ENCODE measurements at regions not wholly inside any gene's neighbourhood (a gene's known extent, or its start where the extent isn't known, plus 50 kb on each side); places are given as distances from the start of the nearest gene placed in this dataset.
"Not testable (repeated sequence)": the region's sequence is repeated elsewhere in the genome, so short reads cannot be mapped to it uniquely, and the experiment has no call there.

GRCh38 chr3:153551536-153552285 lies 389.7 kb downstream of the RAP2B start:
- no peaks in the 10 kb centered on the region for H3K27me3 ChIP-seq (replicated peaks)
- no peaks in the 10 kb centered on the region for H3K36me3 ChIP-seq (replicated peaks)
- in situ Hi-C loops (cut with HindIII; ENCODE audit: low pct_ligation_motif_present, low sequenced_read_pairs), result no loop called here
- H3K4me3 ChIP-seq (ENCODE audit: low read depth, low read length), result no peak overlapping the region
- TF ChIP-seq, protein P1, sequence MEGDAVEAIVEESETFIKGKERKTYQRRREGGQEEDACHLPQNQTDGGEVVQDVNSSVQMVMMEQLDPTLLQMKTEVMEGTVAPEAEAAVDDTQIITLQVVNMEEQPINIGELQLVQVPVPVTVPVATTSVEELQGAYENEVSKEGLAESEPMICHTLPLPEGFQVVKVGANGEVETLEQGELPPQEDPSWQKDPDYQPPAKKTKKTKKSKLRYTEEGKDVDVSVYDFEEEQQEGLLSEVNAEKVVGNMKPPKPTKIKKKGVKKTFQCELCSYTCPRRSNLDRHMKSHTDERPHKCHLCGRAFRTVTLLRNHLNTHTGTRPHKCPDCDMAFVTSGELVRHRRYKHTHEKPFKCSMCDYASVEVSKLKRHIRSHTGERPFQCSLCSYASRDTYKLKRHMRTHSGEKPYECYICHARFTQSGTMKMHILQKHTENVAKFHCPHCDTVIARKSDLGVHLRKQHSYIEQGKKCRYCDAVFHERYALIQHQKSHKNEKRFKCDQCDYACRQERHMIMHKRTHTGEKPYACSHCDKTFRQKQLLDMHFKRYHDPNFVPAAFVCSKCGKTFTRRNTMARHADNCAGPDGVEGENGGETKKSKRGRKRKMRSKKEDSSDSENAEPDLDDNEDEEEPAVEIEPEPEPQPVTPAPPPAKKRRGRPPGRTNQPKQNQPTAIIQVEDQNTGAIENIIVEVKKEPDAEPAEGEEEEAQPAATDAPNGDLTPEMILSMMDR (IDR thresholded peaks at IDR 0.05; ENCODE audit: low read depth, low read length, missing control alignments), result no peak
- no peak for DNase-seq
- H3K27ac ChIP-seq, result no peak overlapping the region

- Histone ChIP-seq H3K27ac (no peak overlapping the region), H3K4me3 (ENCODE audit: low read depth, low read length) (no peak overlapping the region), H3K36me3 (replicated peaks) (no peaks in the 10 kb centered on the region), H3K27me3 (replicated peaks) (no peaks in the 10 kb centered on the region)
- TF ChIP-seq, protein P1 (IDR thresholded peaks at IDR 0.05; ENCODE audit: low read depth, low read length, missing control alignments), result no peak
- in situ Hi-C loops (cut with HindIII; ENCODE audit: low pct_ligation_motif_present, low sequenced_read_pairs), result no loop called here
- DNase-seq, result no peak
Observed at GRCh38 chr3:153552887-153553604, 391.0 kb downstream of the RAP2B start.

DNA sequence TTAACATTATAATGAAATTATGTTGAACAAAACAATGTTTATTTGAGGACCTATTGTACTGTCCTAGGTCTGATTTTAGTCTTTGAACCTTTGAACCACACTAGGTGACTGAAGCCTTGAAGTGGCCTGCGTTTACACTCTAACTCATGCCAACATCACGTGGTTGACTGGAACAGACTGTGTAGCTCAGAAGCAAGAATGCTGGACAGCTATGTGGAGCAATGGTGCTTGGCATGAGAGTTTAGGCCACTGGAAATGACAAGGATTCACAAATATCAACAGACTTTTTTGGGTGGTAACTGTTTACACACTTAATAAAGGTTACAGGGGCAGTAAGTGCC lies 391.5 kb downstream of the RAP2B start:
- H3K36me3 ChIP-seq (replicated peaks), result no peaks in the 10 kb centered on the region
- no peak overlapping the region for H3K4me3 ChIP-seq (ENCODE audit: low read depth, low read length)
- no peak for DNase-seq
- H3K27ac ChIP-seq, result no peak overlapping the region
- no peaks in the 10 kb centered on the region for H3K27me3 ChIP-seq (replicated peaks)
- TF ChIP-seq, protein P1 (IDR thresholded peaks at IDR 0.05; ENCODE audit: low read depth, low read length, missing control alignments), result no peak
- in situ Hi-C loops (cut with HindIII; ENCODE audit: low pct_ligation_motif_present, low sequenced_read_pairs), result no loop called here

DNA sequence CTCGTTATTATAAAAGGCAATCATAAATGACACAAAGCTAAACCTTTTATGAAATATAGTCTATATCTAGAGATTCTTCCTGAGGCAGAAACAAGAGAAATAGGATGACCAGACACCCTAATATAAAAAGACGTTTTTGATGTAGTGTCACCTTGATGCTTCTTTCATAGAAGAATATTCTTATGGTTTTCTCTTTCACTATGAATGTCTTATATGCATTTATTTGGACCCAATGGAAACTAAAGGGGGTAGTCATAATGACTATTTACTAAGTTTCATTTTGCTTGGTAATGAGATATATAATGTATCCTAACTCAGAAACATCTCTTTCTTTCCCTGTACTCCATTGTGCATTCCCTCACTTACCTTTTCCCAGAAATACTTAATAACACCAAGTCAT lies 393.9 kb downstream of the RAP2B start:
- H3K36me3 ChIP-seq (replicated peaks), result no peaks in the 10 kb centered on the region
- H3K27me3 ChIP-seq (replicated peaks), result no peaks in the 10 kb centered on the region
- TF ChIP-seq, protein P1 (IDR thresholded peaks at IDR 0.05; ENCODE audit: low read depth, low read length, missing control alignments), result no peak
- no peak for DNase-seq
- H3K4me3 ChIP-seq (ENCODE audit: low read depth, low read length), result no peak overlapping the region
- H3K27ac ChIP-seq, result no peak overlapping the region
- in situ Hi-C loops (cut with HindIII; ENCODE audit: low pct_ligation_motif_present, low sequenced_read_pairs), result no loop called here

DNA sequence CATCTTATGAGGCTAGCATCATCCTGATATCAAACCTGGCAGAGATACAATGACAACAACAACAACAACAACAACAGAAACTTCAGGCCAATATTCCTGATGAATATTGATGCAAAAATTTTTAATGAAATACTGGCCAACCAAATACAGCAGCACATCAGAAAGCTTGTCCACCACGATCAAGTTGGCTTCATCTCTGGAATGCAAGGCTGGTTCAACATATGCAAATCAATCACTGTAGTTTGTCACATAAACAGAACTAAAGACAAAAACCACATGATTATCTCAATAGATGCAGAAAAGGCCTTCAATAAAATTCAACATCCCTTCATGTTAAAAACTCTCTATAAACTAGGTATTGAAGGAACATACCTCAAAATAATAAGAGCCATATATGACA lies 397.3 kb downstream of the RAP2B start:
- H3K27me3 ChIP-seq (replicated peaks); H3K36me3 ChIP-seq (replicated peaks); H3K27ac ChIP-seq; in situ Hi-C loops (cut with HindIII; ENCODE audit: low pct_ligation_motif_present, low sequenced_read_pairs); DNase-seq; H3K4me3 ChIP-seq (ENCODE audit: low read depth, low read length): not testable (repeated sequence)

DNA sequence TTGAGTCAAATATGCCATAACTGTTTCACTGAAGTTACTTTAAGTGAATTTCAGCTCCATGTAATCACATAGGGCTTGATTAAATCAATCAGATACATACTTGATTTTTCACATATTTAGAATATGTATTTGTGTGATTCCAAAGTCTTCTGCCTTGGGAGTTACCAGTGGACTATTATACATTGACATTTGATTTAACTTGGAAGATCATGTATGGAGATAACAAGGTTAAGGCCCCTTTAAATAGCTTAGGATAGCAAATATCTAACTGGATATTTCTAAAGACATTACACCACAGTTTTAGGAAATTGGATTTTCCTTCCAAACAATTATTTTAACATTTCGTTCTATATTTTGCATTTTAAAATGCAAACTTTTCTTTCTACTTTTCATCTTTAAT lies 405.0 kb downstream of the RAP2B start:
- DNase-seq, result no peak
- H3K27me3 ChIP-seq (replicated peaks), result no peaks in the 10 kb centered on the region
- H3K4me3 ChIP-seq (ENCODE audit: low read depth, low read length), result no peak overlapping the region
- TF ChIP-seq, protein P1 (IDR thresholded peaks at IDR 0.05; ENCODE audit: low read depth, low read length, missing control alignments), result no peak
- no peak overlapping the region for H3K27ac ChIP-seq
- in situ Hi-C loops (cut with HindIII; ENCODE audit: low pct_ligation_motif_present, low sequenced_read_pairs), result no loop called here
- H3K36me3 ChIP-seq (replicated peaks), result no peaks in the 10 kb centered on the region
